Fibroblast of the conjunctiva (primary cell): ENCODE measurements at regions not wholly inside any gene's neighbourhood (a gene's known extent, or its start where the extent isn't known, plus 50 kb on each side); places are given as distances from the start of the nearest gene placed in this dataset.
A peak's percentile ranks its signal among the peaks of the same experiment; 100 is the strongest.
"Not testable (repeated sequence)": the region's sequence is repeated elsewhere in the genome, so short reads cannot be mapped to it uniquely, and the experiment has no call there.

Experiments used
- DNase-seq: peaks from one replicate; pipeline ENCODE4 v3.0.0-alpha.2; 2010; ENCODE audit warnings: low read depth

DNA sequence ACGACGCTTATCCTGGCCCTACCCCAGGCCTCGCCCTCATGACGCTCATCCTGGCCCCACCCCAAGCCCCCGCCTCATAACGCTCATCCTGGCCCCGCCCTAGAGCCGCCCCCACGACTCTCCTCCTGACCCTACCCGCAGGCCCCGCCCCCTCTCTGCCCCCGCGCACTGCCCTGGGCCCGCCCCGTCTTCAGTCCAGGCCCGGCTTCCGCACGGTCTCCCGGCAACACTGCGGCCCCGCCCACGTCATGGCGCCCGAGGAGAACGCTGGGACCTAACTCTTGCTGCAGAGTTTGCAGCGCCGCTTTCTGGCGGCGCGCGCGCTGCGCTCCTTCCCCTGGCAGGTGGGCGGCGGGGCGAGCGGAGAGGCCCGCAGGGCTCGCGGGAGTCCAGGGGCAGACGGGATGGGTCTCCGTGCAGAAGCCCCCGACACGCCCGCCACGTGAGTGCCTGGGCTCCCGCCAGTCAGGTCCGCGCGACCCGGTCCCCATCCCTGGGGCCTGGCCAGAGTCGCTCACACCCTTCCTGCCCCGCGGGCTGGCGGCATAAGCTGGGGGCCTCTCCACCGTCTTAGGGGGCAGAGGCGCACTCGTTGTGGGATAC, 52.5 kb upstream of the ROPN1B start:
- peak; percentile 92 for DNase-seq

DNA sequence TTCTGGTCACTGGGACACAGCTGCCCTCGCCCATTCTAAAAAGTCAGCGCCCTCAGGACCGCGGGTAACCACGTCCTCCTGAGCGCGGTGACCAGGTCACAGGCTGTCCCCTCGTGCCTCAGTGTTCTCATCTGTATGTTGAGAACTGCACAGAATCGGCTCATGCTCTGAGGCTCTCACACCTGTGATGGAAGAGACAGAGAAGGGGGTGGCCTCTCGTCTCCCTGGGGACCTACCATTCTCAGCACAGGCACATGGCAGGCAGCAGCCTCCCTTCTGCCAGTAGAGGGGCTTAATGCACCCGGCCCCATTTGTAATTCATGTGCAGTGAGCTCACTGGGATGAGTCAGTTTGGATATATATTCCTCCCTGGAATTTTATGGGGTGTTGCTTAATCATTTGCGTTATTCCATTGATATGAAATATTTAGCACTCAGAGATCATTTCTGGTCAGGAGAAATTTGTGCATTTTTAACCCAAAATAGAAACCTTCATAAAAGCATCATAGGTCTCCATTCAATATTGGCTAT, 51.9 kb upstream of the ROPN1B start:
- DNase-seq, result not testable (repeated sequence)

DNA sequence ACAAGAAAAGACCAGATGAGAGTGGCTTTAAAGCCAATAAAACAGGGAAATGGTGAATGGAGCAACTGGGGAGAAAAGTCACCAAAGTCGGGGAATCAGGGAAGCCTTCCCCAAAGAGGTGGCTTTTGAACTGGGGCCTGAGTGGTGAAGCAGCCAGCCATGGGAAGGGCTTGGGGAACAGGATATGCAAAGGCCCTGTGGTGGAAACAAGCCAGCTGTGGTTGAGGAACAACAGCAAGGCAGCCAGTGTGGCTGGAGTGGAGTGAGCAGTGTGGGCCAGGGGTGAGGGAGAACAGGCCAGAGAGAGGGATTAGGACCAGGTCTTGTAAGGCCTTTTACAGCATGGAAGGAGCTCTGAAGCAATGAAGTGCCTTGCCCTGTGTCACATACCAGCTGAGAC, 51.0 kb upstream of the ROPN1B start:
- not testable (repeated sequence) for DNase-seq

DNA sequence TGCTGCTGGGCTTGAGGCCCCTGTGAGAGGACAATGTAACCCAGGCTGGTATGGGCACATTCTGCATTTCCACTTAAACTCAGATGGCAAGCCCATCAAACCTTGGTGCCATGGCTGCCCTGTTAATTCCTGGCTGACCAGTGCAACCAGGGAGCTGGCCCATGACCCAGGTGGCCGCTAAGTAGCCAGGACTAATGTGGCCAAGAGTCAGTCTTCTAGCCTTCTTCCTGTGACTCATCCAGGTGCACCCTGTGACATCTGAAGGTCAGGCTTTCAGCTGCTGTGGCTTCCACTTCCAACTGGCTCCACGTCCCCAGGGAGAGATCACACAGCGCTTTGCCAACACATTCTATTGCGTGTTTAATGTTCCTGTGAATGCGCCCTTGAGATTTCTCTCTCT, 50.5 kb upstream of the ROPN1B start:
- not testable (repeated sequence) for DNase-seq

DNA sequence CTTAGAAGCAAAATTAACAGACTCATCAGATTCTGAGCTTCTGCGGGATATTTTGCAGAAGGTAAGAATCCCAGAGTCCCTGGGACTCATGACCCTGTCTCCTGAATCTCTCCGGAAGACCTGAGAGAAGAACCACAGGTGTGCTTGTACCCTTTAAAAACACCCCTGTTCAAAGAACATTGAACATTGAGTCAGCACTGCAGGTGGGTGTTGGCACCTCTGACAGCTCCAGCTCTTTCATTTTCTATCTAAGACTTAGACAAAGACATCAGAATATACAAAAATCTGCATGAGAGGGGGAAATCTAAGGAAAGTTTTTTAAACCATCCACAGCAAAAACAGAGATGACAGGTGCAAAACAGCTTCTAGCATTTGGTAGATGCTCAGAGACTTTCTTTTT, 50.1 kb upstream of the ROPN1B start:
- DNase-seq, result not testable (repeated sequence)
